Endometrium (tissue), 2 donors: ENCODE measurements at regions not wholly inside any gene's neighbourhood (a gene's known extent, or its start where the extent isn't known, plus 50 kb on each side); places are given as distances from the start of the nearest gene placed in this dataset.
"Not testable (repeated sequence)": the region's sequence is repeated elsewhere in the genome, so short reads cannot be mapped to it uniquely, and the experiment has no call there.

Source experiments
- FAIRE-seq: peaks from 2 replicates; lab custom pipeline; 2012; peaks lifted over from hg19 to GRCh38; lab: Jason Lieb, UNC
- donor health status: control.
- donor health status: control.

GRCh38 chr13:44887515-44887914, 101.8 kb downstream of the NUFIP1 start:
- FAIRE-seq = no peak

- FAIRE-seq = no peak
Measured at GRCh38 chr13:44884076-44884729, 105.1 kb downstream of the NUFIP1 start.

DNA sequence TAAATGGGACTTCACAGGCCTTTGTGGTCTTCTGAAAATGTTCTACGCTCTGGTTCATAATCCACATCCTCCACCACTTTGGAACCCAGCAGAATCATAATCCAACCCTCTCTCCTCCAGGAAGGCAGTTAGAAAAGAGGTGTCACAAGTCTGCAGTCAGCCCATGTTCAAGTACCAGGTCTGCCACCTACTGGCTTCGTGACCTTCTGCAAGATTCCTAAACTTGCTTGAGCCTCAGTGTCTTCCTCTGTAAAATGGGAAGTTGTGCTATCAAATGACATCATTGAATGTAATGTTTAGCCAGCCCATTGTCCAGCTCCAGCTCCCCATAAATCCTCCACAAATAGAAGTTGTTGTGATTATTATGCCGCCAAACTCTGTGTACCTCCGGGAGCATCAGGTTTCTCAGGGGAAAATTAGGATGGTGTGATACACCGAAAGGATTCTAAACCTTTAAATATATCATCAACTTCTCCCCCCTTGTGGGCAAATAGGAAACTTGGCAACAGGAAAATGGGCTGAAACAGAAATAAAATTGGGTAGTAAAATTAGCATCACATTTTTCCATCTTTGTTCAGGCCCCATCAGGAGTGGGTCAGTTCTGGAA, 109.7 kb downstream of the NUFIP1 start:
- FAIRE-seq = no peak

- no peak for FAIRE-seq
Measured at GRCh38 chr13:44876782-44877324, 112.4 kb downstream of the NUFIP1 start.

- FAIRE-seq = no peak
Measured at GRCh38 chr13:44874886-44875630, 114.2 kb downstream of the NUFIP1 start.

GRCh38 chr13:44874176-44874575, 115.1 kb downstream of the NUFIP1 start:
- FAIRE-seq = no peak

DNA sequence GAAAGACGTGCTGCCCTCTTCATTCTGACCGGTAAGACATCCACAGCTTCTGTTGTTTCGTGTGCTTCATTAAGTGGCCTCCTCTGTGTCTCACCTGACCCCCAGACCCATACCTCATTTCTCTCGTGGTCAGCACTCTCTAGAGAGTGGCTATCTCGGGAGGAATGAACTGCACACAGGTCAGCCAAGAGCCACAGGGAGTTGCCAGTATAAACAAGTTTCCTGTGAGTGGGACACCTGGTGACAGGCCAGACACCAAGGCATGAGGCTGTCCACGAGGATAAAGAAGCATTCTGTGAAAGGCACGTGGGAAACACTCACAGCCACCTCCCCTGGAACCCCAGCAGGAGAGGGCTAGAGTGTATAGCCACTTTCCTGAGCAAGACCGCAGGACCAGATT, 115.8 kb downstream of the NUFIP1 start:
- no peak for FAIRE-seq

DNA sequence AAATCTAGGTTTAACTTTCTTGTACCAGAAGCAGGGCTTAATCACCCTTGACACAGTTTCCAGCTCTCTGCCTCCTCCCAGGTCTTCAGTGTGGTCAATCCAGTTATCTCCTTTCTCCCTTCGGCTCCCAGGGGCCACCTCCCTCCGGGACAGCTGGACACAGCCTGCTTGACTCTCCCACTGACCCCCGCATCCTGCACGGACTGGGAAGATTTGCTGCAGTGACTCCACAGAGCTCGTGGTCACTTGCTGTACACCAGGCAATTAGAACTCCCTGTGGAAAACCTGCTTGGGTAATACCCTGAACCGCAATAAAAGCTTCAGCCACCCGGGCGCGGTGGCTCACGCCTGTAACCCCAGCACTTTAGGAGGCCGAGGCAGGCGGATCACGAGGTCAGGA, 116.5 kb downstream of the NUFIP1 start:
- no peak for FAIRE-seq

DNA sequence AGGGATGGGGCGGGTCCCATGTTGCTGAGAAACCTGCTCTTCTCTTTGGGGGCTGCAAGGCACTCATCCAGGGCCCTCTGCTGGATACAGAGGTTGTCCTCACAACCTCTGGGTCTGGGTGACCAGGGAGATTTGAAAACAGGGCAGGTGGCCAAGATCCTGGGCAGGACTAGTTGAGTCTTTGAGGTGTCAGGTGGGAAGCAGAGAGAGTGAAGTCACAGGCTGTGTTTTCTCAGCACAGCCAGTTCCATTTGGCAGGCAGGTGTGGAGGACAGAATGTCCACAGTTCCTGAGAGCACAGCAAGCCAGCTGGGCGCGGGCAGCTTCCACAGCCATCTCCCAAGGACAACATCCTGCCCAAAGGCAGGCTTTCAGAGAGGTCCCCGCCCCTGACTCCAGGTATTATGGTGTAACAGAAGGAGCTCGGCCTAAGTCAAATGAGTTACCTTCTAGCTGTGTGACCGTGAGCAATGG, 118.8 kb downstream of the NUFIP1 start:
- no peak for FAIRE-seq

DNA sequence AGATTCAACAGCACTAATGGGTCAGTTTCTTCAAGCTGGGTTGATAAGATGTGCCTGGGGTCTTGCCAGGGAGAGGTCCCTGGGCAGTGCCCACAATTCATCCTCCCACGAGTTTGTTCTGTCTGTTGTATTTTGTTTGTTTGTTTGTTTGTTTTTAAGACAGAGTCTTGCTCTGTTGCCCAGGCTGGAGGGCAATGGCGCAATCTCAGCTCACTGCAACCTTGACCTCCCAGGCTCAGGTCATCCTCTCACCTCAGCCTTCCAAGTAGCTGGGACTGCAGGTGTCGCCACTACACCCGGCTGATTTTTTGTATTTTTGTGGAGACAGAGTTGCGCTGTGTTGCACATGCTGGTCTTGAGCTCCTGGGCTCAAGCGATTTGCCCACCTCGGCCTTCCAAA, 120.1 kb downstream of the NUFIP1 start:
- no peak for FAIRE-seq

DNA sequence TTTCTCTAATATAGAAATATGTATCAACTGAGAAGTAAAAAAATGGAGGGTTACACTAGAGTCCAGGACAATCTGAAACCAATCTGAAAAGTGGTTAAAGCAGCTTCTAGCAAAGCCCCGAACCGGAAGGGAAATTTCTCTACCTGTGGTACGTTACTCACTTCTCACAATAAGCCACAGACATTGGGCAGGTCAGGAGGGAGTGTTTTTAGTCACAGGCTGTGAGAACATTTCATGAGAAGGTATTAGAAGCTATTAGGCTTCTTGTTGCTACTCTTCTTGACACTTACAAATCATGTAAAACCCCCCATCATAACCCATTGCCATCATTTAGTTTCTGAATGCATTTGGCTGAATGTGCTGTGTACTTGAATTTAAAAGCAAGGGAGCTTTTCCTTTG, 120.9 kb downstream of the NUFIP1 start:
- FAIRE-seq = no peak

GRCh38 chr13:44867825-44868224, 121.4 kb downstream of the NUFIP1 start:
- FAIRE-seq = no peak

GRCh38 chr13:44866411-44866911, 122.8 kb downstream of the NUFIP1 start:
- no peak for FAIRE-seq

DNA sequence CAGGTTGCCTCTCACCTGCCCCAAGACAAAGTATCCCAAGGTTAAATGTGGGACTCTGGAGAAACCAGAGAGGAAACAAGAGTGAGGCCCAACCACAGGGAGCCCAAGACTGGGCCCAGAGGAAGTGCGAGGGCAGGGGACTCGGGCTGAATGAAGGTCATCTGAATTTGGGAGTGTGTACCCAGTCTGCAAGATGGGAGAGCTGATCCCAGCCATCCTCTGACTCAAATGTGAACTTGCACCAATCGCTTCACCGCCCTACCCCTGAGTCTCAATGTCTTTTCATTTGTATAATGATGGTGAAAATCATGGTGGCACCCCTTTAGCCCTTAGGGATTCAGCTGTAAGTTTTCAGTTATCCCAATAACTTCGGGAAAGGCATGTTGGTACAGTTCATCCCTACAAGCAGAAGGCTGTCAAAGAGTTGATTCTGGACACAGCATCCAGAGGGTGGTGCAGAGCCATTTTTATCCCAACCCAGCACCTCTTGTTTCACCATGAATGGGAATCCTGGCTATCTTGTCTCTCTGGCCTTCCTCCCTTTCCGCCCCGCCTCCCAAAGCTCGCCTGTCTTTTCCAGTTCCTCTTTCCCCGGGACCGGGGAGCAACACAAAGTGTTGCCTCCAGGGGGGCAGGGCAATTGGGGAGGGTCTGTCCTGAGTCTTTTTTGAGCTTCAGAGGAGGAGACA, 123.4 kb downstream of the NUFIP1 start:
- FAIRE-seq = no peak

DNA sequence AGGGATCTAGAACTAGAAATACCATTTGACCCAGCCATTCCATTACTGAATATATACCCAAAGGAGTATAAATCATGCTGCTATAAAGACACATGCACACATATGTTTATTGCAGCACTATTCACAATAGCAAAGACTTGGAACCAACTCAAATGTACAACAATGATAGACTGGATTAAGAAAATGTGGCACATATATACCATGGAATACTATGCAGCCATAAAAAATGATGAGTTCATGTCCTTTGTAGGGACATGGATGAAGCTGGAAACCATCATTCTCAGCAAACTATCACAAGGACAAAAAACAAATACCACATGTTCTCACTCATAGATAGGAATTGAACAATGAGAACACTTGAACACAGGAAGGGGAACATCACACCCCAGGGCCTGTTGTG, 125.6 kb downstream of the NUFIP1 start:
- FAIRE-seq = not testable (repeated sequence)

GRCh38 chr13:44860454-44860853, 128.8 kb downstream of the NUFIP1 start:
- FAIRE-seq = no peak

DNA sequence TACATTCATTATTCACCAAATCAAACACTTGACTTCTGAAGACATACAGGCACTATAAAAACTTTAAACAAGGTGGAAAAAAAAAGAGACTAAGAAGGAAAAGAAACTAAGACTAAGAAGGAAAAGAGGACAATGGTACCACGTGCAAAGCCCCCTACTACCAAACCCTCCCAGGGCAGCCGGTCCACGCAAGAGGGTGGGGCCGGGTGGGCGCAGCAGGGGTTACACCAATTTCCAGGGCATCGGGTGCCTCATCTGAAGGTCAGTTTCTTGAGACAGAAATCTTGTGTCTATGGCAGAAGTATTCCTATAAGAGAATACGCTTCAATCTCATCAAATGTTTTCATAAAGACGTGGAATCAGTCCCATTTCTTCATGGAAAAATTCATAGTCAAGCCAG, 131.5 kb downstream of the NUFIP1 start:
- FAIRE-seq = no peak

DNA sequence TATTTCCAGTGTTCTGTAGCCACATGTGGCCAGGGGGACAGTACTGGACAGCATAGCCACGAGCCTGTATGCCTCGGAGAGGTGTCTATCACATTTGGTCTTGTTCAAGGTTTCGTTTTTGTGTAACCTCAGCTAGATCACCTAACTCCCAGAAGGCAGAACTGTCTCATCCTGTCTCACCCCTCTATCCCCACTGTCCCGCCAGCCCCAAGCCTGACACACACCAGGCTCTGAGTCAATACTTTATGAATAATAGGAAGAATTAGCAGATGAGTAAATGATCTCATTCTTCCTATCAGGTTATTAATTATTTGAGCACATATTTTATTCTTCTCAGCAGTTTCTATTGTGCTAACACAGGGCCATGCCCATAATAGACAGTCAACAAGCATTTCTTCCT, 132.2 kb downstream of the NUFIP1 start:
- FAIRE-seq = no peak

GRCh38 chr13:44855860-44856259, 133.4 kb downstream of the NUFIP1 start:
- FAIRE-seq = no peak

DNA sequence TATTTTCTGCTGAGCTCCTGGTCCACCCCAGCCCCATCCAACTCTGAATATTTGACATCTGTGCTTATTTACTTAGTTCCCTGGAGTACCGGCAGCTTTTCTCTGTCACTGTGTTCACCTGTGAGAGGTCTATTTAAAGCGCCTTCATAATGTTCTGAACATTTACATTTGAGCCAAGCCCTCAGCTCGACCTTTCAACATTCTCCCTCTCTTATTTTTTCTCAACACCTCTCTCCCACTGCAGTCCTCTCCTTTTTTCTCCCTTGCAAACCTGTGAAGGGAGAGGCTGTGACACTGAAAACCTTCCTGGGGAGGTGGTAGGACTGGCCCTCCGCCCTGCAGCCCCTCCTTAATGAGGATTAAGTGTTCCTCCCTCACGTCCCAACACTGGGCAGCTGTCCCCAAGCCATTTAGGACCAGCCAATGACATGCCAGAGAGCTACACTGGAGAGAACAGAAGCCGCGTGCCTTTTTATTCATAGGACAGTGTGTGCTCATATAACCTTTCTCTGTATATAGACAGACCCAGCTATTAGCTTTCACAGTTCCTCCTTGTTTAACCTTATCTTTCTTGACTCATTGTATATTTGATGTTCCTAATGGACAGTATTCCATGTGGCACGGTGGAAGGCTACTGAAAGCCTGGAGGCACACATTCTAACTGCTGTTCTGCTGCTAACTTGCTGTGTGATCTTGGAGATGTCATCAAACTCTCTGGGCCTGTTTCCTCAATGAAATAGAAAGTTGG, 134.8 kb downstream of the NUFIP1 start:
- FAIRE-seq = no peak

GRCh38 chr13:44853641-44854040, 135.6 kb downstream of the NUFIP1 start:
- FAIRE-seq = peak; percentile 78
